ENCODE measurements at regions not wholly inside any gene's neighbourhood (a gene's known extent, or its start where the extent isn't known, plus 50 kb on each side); places are given as distances from the start of the nearest gene placed in this dataset.

GRCh38 chr2:239696559-239697207, 295.9 kb upstream of the HDAC4 start:
- H3K4me1 ChIP-seq: no peaks in the 10 kb centered on the region
- H3K27ac ChIP-seq: no peak overlapping the region
- peaks cover 6% of the 10 kb centered on the region; the same call in 1 of the 2 replicates for H3K27me3 ChIP-seq
- no peaks in the 10 kb centered on the region for H3K9me3 ChIP-seq (replicated peaks)
- H3K36me3 ChIP-seq: no peaks in the 10 kb centered on the region
- no peak overlapping the region for H3K4me3 ChIP-seq
- DNase-seq: no peak

GRCh38 chr2:239695728-239696240, 295.0 kb upstream of the HDAC4 start:
- H3K4me3 ChIP-seq: no peak overlapping the region
- no peaks in the 10 kb centered on the region for H3K36me3 ChIP-seq
- no peak for DNase-seq
- peaks cover 6% of the 10 kb centered on the region; the same call in 1 of the 2 replicates for H3K27me3 ChIP-seq
- H3K27ac ChIP-seq: no peak overlapping the region
- no peaks in the 10 kb centered on the region for H3K9me3 ChIP-seq (replicated peaks)
- no peaks in the 10 kb centered on the region for H3K4me1 ChIP-seq

GRCh38 chr2:239695106-239695727, 294.4 kb upstream of the HDAC4 start:
- no peaks in the 10 kb centered on the region for H3K36me3 ChIP-seq
- H3K27ac ChIP-seq: no peak overlapping the region
- no peaks in the 10 kb centered on the region for H3K9me3 ChIP-seq (replicated peaks)
- H3K27me3 ChIP-seq: peaks cover 6% of the 10 kb centered on the region; the same call in 1 of the 2 replicates
- no peaks in the 10 kb centered on the region for H3K4me1 ChIP-seq
- DNase-seq: no peak
- no peak overlapping the region for H3K4me3 ChIP-seq

DNA sequence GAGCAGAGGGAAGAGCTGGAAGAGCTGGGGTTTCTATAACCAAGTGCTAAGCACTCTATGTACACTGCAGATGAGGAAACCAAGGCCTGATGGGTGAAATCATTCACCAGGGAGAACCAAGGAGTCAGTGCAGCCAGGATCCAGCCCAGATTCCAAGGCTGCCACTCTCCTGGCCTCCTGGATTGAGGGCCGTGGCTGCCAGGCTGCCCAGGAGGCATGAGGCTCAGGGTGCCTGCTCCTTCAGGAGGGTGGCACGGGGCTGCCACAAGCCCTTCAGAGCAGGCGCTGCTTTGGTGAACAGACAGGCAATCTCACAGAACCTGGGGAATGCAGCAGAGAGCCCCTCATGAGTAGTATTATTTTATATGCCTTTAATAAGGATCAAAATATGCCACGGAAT, 293.7 kb upstream of the HDAC4 start:
- no peak for DNase-seq
- Histone ChIP-seq H3K27me3 (peaks cover 6% of the 10 kb centered on the region; the same call in 1 of the 2 replicates), H3K36me3 (no peaks in the 10 kb centered on the region), H3K4me3 (no peak overlapping the region), H3K27ac (no peak overlapping the region), H3K4me1 (no peaks in the 10 kb centered on the region), H3K9me3 (replicated peaks) (no peaks in the 10 kb centered on the region)

DNA sequence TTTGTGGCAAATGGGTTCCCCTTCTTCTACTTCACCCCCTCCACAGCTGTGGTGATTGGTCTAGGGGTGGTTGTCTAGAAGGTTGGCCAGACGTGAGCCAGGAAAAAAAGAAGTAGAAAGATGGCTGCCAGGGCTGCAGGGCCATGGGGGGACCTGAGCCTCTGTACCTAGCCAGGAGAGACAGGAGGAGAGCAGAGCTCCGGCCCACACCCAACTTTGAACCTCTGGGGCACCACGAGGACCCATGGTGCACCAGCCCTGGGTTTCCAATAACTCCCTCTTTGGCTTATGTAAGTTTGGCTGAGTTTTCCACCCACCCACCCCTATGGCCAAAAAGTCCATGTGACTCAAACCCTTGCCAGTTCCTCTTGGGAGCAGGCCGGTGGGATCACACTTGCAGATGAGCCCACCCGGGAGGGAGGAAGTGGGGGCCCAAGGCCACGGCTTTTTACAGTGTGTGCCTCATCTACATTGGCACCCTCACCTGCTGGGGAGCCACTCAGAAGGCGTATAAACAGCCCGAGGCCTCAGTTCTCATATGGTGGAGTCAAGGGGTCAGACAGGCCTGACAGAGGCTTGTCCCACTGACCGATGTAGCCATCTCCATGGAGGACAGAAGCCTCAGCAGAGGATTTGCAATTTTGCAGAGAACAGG, 293.1 kb upstream of the HDAC4 start:
- no peak for DNase-seq
- no peaks in the 10 kb centered on the region for H3K9me3 ChIP-seq (replicated peaks)
- H3K27ac ChIP-seq: no peak overlapping the region
- no peak overlapping the region for H3K4me3 ChIP-seq
- peaks cover 6% of the 10 kb centered on the region; the same call in 1 of the 2 replicates for H3K27me3 ChIP-seq
- H3K36me3 ChIP-seq: no peaks in the 10 kb centered on the region
- H3K4me1 ChIP-seq: no peaks in the 10 kb centered on the region

GRCh38 chr2:239693330-239693729, 292.5 kb upstream of the HDAC4 start:
- no peak for DNase-seq
- Histone ChIP-seq H3K9me3 (replicated peaks) (no peaks in the 10 kb centered on the region), H3K4me3 (no peak overlapping the region), H3K36me3 (no peaks in the 10 kb centered on the region), H3K27ac (no peak overlapping the region), H3K27me3 (peaks cover 6% of the 10 kb centered on the region; the same call in 1 of the 2 replicates), H3K4me1 (no peaks in the 10 kb centered on the region)

DNA sequence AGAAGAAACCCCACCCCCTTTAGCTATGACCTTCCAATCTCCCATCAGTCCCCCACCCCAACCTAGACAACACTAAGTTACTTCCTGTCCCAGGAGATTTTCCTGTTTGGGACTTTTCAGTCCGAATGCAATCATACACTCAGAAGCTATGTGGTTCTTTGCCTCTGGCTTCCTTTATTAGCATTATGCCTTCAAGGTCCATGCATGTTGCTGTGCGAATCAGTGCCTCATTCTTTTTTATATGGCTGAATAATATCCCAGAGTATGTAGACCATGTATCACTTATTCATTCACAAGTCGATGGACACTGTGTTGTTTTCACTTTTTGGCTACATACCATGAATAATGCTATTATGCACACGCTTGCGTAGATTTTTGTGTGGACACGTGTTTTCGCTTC, 292.1 kb upstream of the HDAC4 start:
- Histone ChIP-seq H3K27me3 (peaks cover 6% of the 10 kb centered on the region; the same call in 1 of the 2 replicates), H3K4me1 (no peaks in the 10 kb centered on the region), H3K36me3 (no peaks in the 10 kb centered on the region), H3K9me3 (replicated peaks) (no peaks in the 10 kb centered on the region), H3K4me3 (no peak overlapping the region), H3K27ac (no peak overlapping the region)
- no peak for DNase-seq

DNA sequence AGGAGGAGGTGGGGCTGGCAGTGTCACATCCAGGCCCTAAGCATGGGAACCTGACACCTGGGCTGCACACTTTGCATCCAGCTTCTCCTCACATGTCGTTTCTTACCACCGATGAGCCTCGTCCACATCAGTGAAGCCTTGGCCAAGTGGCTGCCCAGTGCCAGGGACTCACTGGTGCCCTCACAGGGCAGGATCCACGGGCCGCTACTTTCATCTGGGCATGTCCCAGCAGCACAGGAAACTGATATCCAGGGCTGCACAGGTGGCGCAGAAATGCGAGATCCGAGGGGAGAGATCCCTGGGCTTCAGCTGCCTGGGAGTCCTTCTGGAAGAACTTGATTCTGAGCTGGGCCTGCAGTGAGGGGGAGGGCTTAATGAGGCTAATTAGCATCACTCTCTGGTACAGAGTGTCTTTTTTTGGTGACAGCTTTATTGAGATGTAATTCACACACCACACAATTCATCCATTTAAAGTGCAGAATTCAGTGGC, 291.6 kb upstream of the HDAC4 start:
- no peaks in the 10 kb centered on the region for H3K4me1 ChIP-seq
- H3K36me3 ChIP-seq: no peaks in the 10 kb centered on the region
- H3K27ac ChIP-seq: no peak overlapping the region
- H3K4me3 ChIP-seq: no peak overlapping the region
- H3K27me3 ChIP-seq: peaks cover 6% of the 10 kb centered on the region; the same call in 1 of the 2 replicates
- peak in 1 of 2 experiments; percentile 11 for DNase-seq
- no peaks in the 10 kb centered on the region for H3K9me3 ChIP-seq (replicated peaks)

DNA sequence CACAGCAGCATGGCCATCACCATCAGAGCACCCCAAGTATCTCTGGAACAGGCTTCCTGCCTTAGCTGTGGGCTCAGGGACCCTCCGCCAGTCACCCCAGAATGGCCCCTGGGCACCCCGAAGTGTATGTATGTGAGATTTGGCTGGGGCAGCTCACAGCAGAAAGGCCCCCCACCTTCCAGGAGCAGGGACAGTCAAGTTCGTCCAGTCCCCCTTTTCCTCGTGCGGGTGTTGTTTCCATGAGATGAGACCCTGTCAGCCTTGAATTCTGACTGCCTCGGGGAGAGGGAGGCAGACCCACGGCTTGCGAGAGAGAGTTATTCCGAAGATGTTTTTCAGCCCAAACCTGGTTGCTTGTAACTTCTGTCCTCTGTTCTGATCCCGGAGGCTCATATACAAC, 290.9 kb upstream of the HDAC4 start:
- no peaks in the 10 kb centered on the region for H3K36me3 ChIP-seq
- no peaks in the 10 kb centered on the region for H3K4me1 ChIP-seq
- H3K9me3 ChIP-seq (replicated peaks): no peaks in the 10 kb centered on the region
- H3K27ac ChIP-seq: no peak overlapping the region
- H3K27me3 ChIP-seq: peaks cover 6% of the 10 kb centered on the region; the same call in 1 of the 2 replicates
- no peak overlapping the region for H3K4me3 ChIP-seq
- no peak for DNase-seq

- H3K27ac ChIP-seq: no peak overlapping the region
- no peak overlapping the region for H3K4me3 ChIP-seq
- H3K9me3 ChIP-seq (replicated peaks): no peaks in the 10 kb centered on the region
- H3K4me1 ChIP-seq: no peaks in the 10 kb centered on the region
- no peaks in the 10 kb centered on the region for H3K36me3 ChIP-seq
- H3K27me3 ChIP-seq: peaks cover 6% of the 10 kb centered on the region; the same call in 1 of the 2 replicates
- DNase-seq: no peak
Observed at GRCh38 chr2:239690651-239691631, 290.1 kb upstream of the HDAC4 start.

DNA sequence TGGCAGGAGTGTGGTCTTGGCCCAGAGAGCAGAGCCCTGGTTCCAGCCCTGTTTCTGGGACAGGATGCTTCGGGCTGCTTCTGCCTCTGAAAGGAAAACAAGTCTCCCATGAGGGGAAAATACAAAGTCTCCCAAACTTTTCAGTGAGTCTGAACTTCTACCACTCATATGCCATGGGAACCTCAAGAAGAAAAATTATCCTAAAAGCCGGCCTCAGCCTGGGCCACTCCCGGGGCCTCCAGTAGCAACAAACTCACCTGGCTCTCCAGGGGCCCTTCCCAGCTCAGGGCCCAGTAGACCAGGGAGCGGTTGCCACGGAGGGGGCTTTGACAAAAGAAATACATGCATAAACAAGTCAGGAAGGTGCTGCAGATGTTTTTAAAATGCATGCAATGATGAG, 289.2 kb upstream of the HDAC4 start:
- no peaks in the 10 kb centered on the region for H3K9me3 ChIP-seq (replicated peaks)
- H3K27ac ChIP-seq: no peak overlapping the region
- DNase-seq: no peak
- no peaks in the 10 kb centered on the region for H3K4me1 ChIP-seq
- H3K36me3 ChIP-seq: no peaks in the 10 kb centered on the region
- peaks cover 10% of the 10 kb centered on the region for H3K27me3 ChIP-seq
- no peak overlapping the region for H3K4me3 ChIP-seq

DNA sequence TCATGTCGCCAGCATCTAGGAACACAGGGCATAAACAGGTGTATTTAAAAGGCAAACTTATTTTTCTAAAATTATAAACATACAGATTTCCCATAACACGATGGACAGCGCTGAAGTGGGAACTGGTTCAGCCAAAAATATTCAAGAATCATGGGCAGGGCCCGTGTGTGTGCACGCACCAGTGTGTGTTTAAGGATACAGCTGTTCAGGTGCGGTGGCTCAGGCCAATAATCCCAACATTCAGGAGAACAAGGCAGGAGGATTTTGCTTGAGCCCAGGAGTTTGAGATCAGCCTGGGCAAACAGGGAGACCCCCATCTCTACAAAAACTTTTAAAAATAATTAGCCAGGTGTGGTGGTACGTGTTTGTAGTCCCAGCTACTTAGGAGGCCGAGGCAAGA, 288.6 kb upstream of the HDAC4 start:
- Histone ChIP-seq H3K4me1 (no peaks in the 10 kb centered on the region), H3K9me3 (replicated peaks) (no peaks in the 10 kb centered on the region), H3K27ac (no peak overlapping the region), H3K4me3 (no peak overlapping the region), H3K27me3 (peaks cover 10% of the 10 kb centered on the region), H3K36me3 (no peaks in the 10 kb centered on the region)
- DNase-seq: no peak

DNA sequence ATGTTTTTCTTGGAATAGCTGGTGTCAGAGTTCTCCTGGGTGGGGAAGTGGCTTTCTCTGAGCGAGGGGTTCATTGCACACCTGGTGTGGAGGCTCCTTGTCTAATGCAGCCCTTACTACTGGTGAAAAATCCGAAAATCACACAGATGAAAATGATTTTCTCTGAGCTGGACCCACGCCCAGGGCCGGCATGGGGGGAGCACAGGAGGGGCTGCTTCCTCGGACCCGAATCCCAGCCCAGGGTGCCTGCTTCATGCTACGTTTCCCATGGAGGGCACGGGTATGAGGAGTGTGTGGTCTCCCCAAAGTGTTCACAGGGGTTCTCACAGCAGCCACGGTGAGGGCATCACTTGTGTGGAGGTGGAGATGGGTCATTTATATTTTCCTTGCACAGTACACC, 288.0 kb upstream of the HDAC4 start:
- DNase-seq: no peak
- peaks cover 15% of the 10 kb centered on the region for H3K27me3 ChIP-seq
- H3K27ac ChIP-seq: no peak overlapping the region
- H3K9me3 ChIP-seq (replicated peaks): no peaks in the 10 kb centered on the region; the same call in 1 of the 2 replicates
- H3K4me3 ChIP-seq: no peak overlapping the region
- no peaks in the 10 kb centered on the region for H3K36me3 ChIP-seq
- H3K4me1 ChIP-seq: no peaks in the 10 kb centered on the region

DNA sequence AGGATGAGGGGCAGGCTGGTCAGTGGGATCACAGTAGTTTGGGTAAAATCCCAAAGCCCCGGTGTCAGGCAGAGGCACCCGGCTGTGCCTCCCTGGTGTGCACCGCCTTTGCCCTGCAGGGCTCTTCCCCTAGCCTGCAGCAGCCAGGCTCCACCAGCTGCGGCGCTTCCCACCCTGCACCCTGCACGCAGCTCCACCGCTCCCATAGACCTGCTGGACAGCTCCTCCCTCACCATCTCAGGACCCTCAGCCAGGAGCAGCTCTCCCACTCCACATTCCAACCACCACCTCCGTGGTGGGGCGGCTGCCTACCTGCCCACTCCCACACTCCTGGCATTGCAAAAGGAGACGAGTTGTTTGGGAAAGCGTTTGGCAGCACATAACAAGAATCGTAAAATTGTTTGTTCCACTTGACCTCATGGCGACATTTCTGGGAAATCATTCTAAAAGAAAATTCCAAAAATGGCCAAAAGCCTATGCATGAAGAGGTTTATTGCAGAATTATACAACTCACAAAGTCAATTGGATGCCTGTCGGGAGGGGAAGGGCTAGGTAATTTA, 287.4 kb upstream of the HDAC4 start:
- Histone ChIP-seq H3K27ac (no peak overlapping the region), H3K36me3 (no peaks in the 10 kb centered on the region), H3K4me1 (no peaks in the 10 kb centered on the region), H3K4me3 (no peak overlapping the region), H3K27me3 (peaks cover 17% of the 10 kb centered on the region), H3K9me3 (replicated peaks) (no peaks in the 10 kb centered on the region; the same call in 1 of the 2 replicates)
- DNase-seq: no peak
